Right renal cortex interstitium (tissue), 3 donors: ENCODE measurements at regions not wholly inside any gene's neighbourhood (a gene's known extent, or its start where the extent isn't known, plus 50 kb on each side); places are given as distances from the start of the nearest gene placed in this dataset.

Experiments used
- DNase-seq, 3 donors: peaks; one replicate each; pipeline ENCODE4 v3.0.0-alpha.2; 2013; ENCODE audit warnings: low read depth in 3 of 3, low spot score in 2 of 3

GRCh38 chr12:115859231-115859630, 418.3 kb downstream of the MED13L start:
- DNase-seq: no peak

- no peak for DNase-seq
Observed at GRCh38 chr12:115857923-115858322, 419.6 kb downstream of the MED13L start.

- no peak for DNase-seq
Observed at GRCh38 chr12:115857160-115857920, 420.2 kb downstream of the MED13L start.

- no peak for DNase-seq
Observed at GRCh38 chr12:115852054-115852453, 425.4 kb downstream of the MED13L start.

- no peak for DNase-seq
Observed at GRCh38 chr12:115850957-115851356, 426.5 kb downstream of the MED13L start.

- DNase-seq: no peak
Observed at GRCh38 chr12:115849262-115849943, 428.1 kb downstream of the MED13L start.

- no peak for DNase-seq
Observed at GRCh38 chr12:115847398-115847797, 430.1 kb downstream of the MED13L start.

- DNase-seq: no peak
Observed at GRCh38 chr12:115846516-115846915, 431.0 kb downstream of the MED13L start.

GRCh38 chr12:115840159-115840558, 437.3 kb downstream of the MED13L start:
- DNase-seq: no peak

- DNase-seq: no peak
Observed at GRCh38 chr12:115838952-115839351, 438.5 kb downstream of the MED13L start.

- DNase-seq: no peak
Observed at GRCh38 chr12:115837220-115837619, 440.3 kb downstream of the MED13L start.

- DNase-seq: no peak
Observed at GRCh38 chr12:115835445-115835844, 442.0 kb downstream of the MED13L start.

GRCh38 chr12:115833704-115834103, 443.8 kb downstream of the MED13L start:
- no peak for DNase-seq

GRCh38 chr12:115830633-115831032, 446.9 kb downstream of the MED13L start:
- DNase-seq: no peak

GRCh38 chr12:115830070-115830469, 447.4 kb downstream of the MED13L start:
- no peak for DNase-seq

GRCh38 chr12:115828168-115828567, 449.3 kb downstream of the MED13L start:
- DNase-seq: no peak

- DNase-seq: no peak
Observed at GRCh38 chr12:115824936-115825602, 452.4 kb downstream of the MED13L start.

GRCh38 chr12:115823635-115824034, 453.9 kb downstream of the MED13L start:
- DNase-seq: no peak

GRCh38 chr12:115820656-115821055, 456.8 kb downstream of the MED13L start:
- no peak for DNase-seq

GRCh38 chr12:115818973-115819372, 458.5 kb downstream of the MED13L start:
- DNase-seq: no peak

GRCh38 chr12:115817389-115817788, 460.1 kb downstream of the MED13L start:
- DNase-seq: no peak

GRCh38 chr12:115815924-115816323, 461.6 kb downstream of the MED13L start:
- no peak for DNase-seq
